ENCODE measurements at regions not wholly inside any gene's neighbourhood (a gene's known extent, or its start where the extent isn't known, plus 50 kb on each side); places are given as distances from the start of the nearest gene placed in this dataset.

DNA sequence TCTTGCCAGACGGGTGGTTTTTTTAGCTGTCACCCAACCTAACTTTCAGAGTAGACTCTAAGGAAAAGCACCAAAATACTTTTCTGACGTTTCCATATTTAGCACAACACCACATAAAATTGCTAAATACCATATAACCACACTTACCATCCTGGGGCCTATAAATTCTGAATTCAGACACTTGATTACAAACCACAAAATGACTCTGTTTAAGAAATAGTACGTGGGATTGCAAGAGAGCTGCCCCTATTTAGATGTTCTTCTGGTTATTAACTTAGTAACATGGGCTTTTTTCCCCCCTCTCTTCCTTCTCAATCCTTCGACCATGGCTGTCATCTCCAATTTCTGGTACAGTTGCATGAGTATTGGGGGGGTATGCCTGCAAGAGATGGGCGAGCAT is 287.7 kb downstream of the BMP4 start:
- H4K20me1 ChIP-seq (replicated peaks; ENCODE audit: control insufficient read depth, insufficient read depth, low read length): no peaks in the 10 kb centered on the region
- 4% methylated on average over 4 of the region's 5 CpGs for WGBS (ENCODE audit: insufficient coverage, low coverage, missing lambda C conversion rate)
- H3K4me2 ChIP-seq (ENCODE audit: insufficient read depth, low read length): no peak overlapping the region
- DNase-seq (ENCODE audit: extremely low read depth in 1 of 4, low spot score in 3 of 4) (no peak), FAIRE-seq (no peak), ATAC-seq (no peak)
- no peak overlapping the region for H3K27ac ChIP-seq (ENCODE audit: extremely low read depth, low read depth, low read length)
- no peaks in the 10 kb centered on the region for H3K36me3 ChIP-seq (ENCODE audit: control insufficient read depth, insufficient read depth, low read length)
- no peaks in the 10 kb centered on the region for H3K4me1 ChIP-seq (replicated peaks in 1 of 2; ENCODE audit: control insufficient read depth in 2 of 2, insufficient read depth in 2 of 2, low read length in 2 of 2)
- intact Hi-C loops (cut with micrococcal nuclease) (no loop called here), in situ Hi-C loops (cut with MboI) (no loop called here)
- no TSS peak for BruUV-seq (replicated peaks)
- no peak overlapping the region for H2AFZ ChIP-seq (ENCODE audit: low read depth, low read length)
- POLR2A ChIA-PET: no interaction called here
- H3K9me3 ChIP-seq (replicated peaks; ENCODE audit: control insufficient read depth, insufficient read depth, low read depth, low read length): no peaks in the 10 kb centered on the region; the same call in 1 of the 2 replicates
- no peak overlapping the region for H3K4me3 ChIP-seq
- H3K27me3 ChIP-seq (ENCODE audit: control insufficient read depth in 2 of 2, insufficient read depth in 2 of 2, low read length in 2 of 2): no peaks in the 10 kb centered on the region
- no peaks in the 10 kb centered on the region for H3K79me2 ChIP-seq (ENCODE audit: control insufficient read depth, insufficient read depth, low read length)
- H3K9me1 ChIP-seq (ENCODE audit: control insufficient read depth, insufficient read depth, low read length): no peaks in the 10 kb centered on the region
- CTCF ChIA-PET (ENCODE audit: low intra/inter-chr PET ratio): no interaction called here
- no peak overlapping the region for H3K9ac ChIP-seq (ENCODE audit: insufficient read depth in 1 of 2, low read depth in 2 of 2, low read length in 2 of 2)
- no peak for TF ChIP-seq E2F4 (CRISPR knock-in tag; IDR thresholded peaks at IDR 0.05; ENCODE audit: low read depth)
- TF ChIP-seq, protein P1, sequence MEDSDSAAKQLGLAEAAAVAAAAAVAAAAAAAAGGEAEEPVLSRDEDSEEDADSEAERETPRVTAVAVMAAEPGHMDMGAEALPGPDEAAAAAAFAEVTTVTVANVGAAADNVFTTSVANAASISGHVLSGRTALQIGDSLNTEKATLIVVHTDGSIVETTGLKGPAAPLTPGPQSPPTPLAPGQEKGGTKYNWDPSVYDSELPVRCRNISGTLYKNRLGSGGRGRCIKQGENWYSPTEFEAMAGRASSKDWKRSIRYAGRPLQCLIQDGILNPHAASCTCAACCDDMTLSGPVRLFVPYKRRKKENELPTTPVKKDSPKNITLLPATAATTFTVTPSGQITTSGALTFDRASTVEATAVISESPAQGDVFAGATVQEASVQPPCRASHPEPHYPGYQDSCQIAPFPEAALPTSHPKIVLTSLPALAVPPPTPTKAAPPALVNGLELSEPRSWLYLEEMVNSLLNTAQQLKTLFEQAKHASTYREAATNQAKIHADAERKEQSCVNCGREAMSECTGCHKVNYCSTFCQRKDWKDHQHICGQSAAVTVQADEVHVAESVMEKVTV (CRISPR knock-in tag; IDR thresholded peaks at IDR 0.05): no peak
- TF ChIP-seq ZKSCAN8 (CRISPR knock-in tag; IDR thresholded peaks at IDR 0.05): no peak
- no peak for TF ChIP-seq PHB2 (IDR thresholded peaks at IDR 0.05; ENCODE audit: low read depth)
- TF ChIP-seq L3MBTL2 (IDR thresholded peaks at IDR 0.05): no peak
- TF ChIP-seq TSC22D4 (tag; IDR thresholded peaks at IDR 0.05): no peak
- TF ChIP-seq TEAD2 (tag; IDR thresholded peaks at IDR 0.05): no peak
- TF ChIP-seq, protein P2, sequence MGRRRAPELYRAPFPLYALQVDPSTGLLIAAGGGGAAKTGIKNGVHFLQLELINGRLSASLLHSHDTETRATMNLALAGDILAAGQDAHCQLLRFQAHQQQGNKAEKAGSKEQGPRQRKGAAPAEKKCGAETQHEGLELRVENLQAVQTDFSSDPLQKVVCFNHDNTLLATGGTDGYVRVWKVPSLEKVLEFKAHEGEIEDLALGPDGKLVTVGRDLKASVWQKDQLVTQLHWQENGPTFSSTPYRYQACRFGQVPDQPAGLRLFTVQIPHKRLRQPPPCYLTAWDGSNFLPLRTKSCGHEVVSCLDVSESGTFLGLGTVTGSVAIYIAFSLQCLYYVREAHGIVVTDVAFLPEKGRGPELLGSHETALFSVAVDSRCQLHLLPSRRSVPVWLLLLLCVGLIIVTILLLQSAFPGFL (CRISPR knock-in tag; IDR thresholded peaks at IDR 0.05): no peak
- TF ChIP-seq, protein P3, sequence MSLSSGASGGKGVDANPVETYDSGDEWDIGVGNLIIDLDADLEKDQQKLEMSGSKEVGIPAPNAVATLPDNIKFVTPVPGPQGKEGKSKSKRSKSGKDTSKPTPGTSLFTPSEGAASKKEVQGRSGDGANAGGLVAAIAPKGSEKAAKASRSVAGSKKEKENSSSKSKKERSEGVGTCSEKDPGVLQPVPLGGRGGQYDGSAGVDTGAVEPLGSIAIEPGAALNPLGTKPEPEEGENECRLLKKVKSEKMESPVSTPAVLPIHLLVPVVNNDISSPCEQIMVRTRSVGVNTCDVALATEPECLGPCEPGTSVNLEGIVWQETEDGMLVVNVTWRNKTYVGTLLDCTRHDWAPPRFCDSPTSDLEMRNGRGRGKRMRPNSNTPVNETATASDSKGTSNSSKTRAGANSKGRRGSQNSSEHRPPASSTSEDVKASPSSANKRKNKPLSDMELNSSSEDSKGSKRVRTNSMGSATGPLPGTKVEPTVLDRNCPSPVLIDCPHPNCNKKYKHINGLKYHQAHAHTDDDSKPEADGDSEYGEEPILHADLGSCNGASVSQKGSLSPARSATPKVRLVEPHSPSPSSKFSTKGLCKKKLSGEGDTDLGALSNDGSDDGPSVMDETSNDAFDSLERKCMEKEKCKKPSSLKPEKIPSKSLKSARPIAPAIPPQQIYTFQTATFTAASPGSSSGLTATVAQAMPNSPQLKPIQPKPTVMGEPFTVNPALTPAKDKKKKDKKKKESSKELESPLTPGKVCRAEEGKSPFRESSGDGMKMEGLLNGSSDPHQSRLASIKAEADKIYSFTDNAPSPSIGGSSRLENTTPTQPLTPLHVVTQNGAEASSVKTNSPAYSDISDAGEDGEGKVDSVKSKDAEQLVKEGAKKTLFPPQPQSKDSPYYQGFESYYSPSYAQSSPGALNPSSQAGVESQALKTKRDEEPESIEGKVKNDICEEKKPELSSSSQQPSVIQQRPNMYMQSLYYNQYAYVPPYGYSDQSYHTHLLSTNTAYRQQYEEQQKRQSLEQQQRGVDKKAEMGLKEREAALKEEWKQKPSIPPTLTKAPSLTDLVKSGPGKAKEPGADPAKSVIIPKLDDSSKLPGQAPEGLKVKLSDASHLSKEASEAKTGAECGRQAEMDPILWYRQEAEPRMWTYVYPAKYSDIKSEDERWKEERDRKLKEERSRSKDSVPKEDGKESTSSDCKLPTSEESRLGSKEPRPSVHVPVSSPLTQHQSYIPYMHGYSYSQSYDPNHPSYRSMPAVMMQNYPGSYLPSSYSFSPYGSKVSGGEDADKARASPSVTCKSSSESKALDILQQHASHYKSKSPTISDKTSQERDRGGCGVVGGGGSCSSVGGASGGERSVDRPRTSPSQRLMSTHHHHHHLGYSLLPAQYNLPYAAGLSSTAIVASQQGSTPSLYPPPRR (CRISPR knock-in tag; IDR thresholded peaks at IDR 0.05; ENCODE audit: borderline replicate concordance): no peak
- no peak for TF ChIP-seq ZNF224 (CRISPR knock-in tag; IDR thresholded peaks at IDR 0.05)
- TF ChIP-seq ZNF561 (CRISPR knock-in tag; conservative IDR thresholded peaks at IDR 0.05): no peak
- TF ChIP-seq DIDO1 (tag; IDR thresholded peaks at IDR 0.05; ENCODE audit: low read depth): no peak
- TF ChIP-seq NCOA2 (IDR thresholded peaks at IDR 0.05; ENCODE audit: partially characterized antibody in 2 of 2): no peak
- no peak for TF ChIP-seq ETV5 (CRISPR knock-in tag; IDR thresholded peaks at IDR 0.05; ENCODE audit: low read depth)
